LNCAP (cell line): ENCODE measurements at regions not wholly inside any gene's neighbourhood (a gene's known extent, or its start where the extent isn't known, plus 50 kb on each side); places are given as distances from the start of the nearest gene placed in this dataset.

Source experiments
- CTCF ChIP-seq: fragments of 450-650 bp; IDR thresholded peaks from 2 replicates; pipeline ENCODE4 v1.5.1; 2017; ENCODE audit warnings: mild to moderate bottlenecking

- TF ChIP-seq CTCF = no peak
Measured at GRCh38 chrX:36869457-36869856, 138.7 kb upstream of the FAM47C start.

- TF ChIP-seq CTCF = no peak
Measured at GRCh38 chrX:36897690-36898089, 110.5 kb upstream of the FAM47C start.

GRCh38 chrX:36898301-36898700, 109.9 kb upstream of the FAM47C start:
- peak; percentile 66 for TF ChIP-seq CTCF

GRCh38 chrX:36908801-36909675, 99.1 kb upstream of the FAM47C start:
- TF ChIP-seq CTCF = peak; percentile 57

GRCh38 chrX:36909676-36910030, 98.5 kb upstream of the FAM47C start:
- TF ChIP-seq CTCF = no peak

- TF ChIP-seq CTCF = no peak
Measured at GRCh38 chrX:36913551-36913950, 94.6 kb upstream of the FAM47C start.

GRCh38 chrX:36916941-36917340, 91.2 kb upstream of the FAM47C start:
- TF ChIP-seq CTCF = no peak
